ENCODE measurements at regions not wholly inside any gene's neighbourhood (a gene's known extent, or its start where the extent isn't known, plus 50 kb on each side); places are given as distances from the start of the nearest gene placed in this dataset.

GRCh38 chr5:68757626-68758212 lies 336.1 kb upstream of the SLC30A5 start:
- TF ChIP-seq CTCF (IDR thresholded peaks at IDR 0.05) = no peak
- H3K27ac ChIP-seq = no peak overlapping the region
- H3K36me3 ChIP-seq = no peaks in the 10 kb centered on the region
- no peaks in the 10 kb centered on the region for H3K4me1 ChIP-seq
- no peaks in the 10 kb centered on the region for H3K9me3 ChIP-seq
- ATAC-seq = no peak
- no peaks in the 10 kb centered on the region for H3K27me3 ChIP-seq
- no peak overlapping the region for H3K4me3 ChIP-seq
- intact Hi-C loops (cut with DNase I) = no loop called here
- DNase-seq = no peak

GRCh38 chr5:68759593-68759992 lies 334.2 kb upstream of the SLC30A5 start:
- intact Hi-C loops (cut with DNase I) = no loop called here

GRCh38 chr5:68762201-68762600 lies 331.6 kb upstream of the SLC30A5 start:
- Histone ChIP-seq H3K9me3 (no peaks in the 10 kb centered on the region), H3K4me1 (no peaks in the 10 kb centered on the region), H3K36me3 (no peaks in the 10 kb centered on the region), H3K27ac (no peak overlapping the region), H3K27me3 (no peaks in the 10 kb centered on the region), H3K4me3 (no peak overlapping the region)
- DNase-seq (no peak), ATAC-seq (no peak)
- intact Hi-C loops (cut with DNase I) = no loop called here
- no peak for TF ChIP-seq CTCF (IDR thresholded peaks at IDR 0.05)

More at GRCh38 chr5:68759593-68759992, 334.2 kb upstream of the SLC30A5 start:
- H3K4me1 ChIP-seq = no peaks in the 10 kb centered on the region
- H3K9me3 ChIP-seq = no peaks in the 10 kb centered on the region
- TF ChIP-seq CTCF (IDR thresholded peaks at IDR 0.05) = no peak
- DNase-seq (no peak), ATAC-seq (no peak)
- H3K27me3 ChIP-seq = no peaks in the 10 kb centered on the region
- no peaks in the 10 kb centered on the region for H3K36me3 ChIP-seq
- H3K4me3 ChIP-seq = no peak overlapping the region
- H3K27ac ChIP-seq = no peak overlapping the region

- H3K27me3 ChIP-seq = no peaks in the 10 kb centered on the region
- H3K4me3 ChIP-seq = no peak overlapping the region
- no peaks in the 10 kb centered on the region for H3K9me3 ChIP-seq
- DNase-seq = no peak
- no peaks in the 10 kb centered on the region for H3K4me1 ChIP-seq
- no peak for ATAC-seq
- TF ChIP-seq CTCF (IDR thresholded peaks at IDR 0.05) = no peak
- no peaks in the 10 kb centered on the region for H3K36me3 ChIP-seq
- intact Hi-C loops (cut with DNase I) = no loop called here
- no peak overlapping the region for H3K27ac ChIP-seq
Measured at GRCh38 chr5:68766952-68767464, 326.8 kb upstream of the SLC30A5 start.

- H3K27ac ChIP-seq = no peak overlapping the region
- no peaks in the 10 kb centered on the region for H3K27me3 ChIP-seq
- H3K36me3 ChIP-seq = no peaks in the 10 kb centered on the region
- ATAC-seq (no peak), DNase-seq (no peak)
- no peaks in the 10 kb centered on the region for H3K4me1 ChIP-seq
- H3K4me3 ChIP-seq = no peak overlapping the region
- H3K9me3 ChIP-seq = no peaks in the 10 kb centered on the region
- intact Hi-C loops (cut with DNase I) = no loop called here
- no peak for TF ChIP-seq CTCF (IDR thresholded peaks at IDR 0.05)
Measured at GRCh38 chr5:68770551-68770950, 323.3 kb upstream of the SLC30A5 start.
